H9 (cell line): ENCODE measurements at regions not wholly inside any gene's neighbourhood (a gene's known extent, or its start where the extent isn't known, plus 50 kb on each side); places are given as distances from the start of the nearest gene placed in this dataset.

Experiments used
- DNase-seq: peaks from one replicate; pipeline ENCODE4 v3.0.0-alpha.2; 2017
- H2AFZ ChIP-seq: one replicate; pipeline ENCODE4 v1.6.1; 2013; ENCODE audit warnings: mild to moderate bottlenecking, low read length, control low read depth, moderate library complexity
- H2AK5ac ChIP-seq: 2 replicates; pipeline ENCODE4 v1.6.1; 2013; ENCODE audit warnings: low read length, control low read depth, mixed read lengths; ENCODE audit not compliant: insufficient read length
- H2BK120ac ChIP-seq: one replicate; pipeline ENCODE4 v1.6.1; 2013; ENCODE audit warnings: low read depth, mild to moderate bottlenecking, low read length, control low read depth, inconsistent platforms; ENCODE audit not compliant: poor library complexity, severe bottlenecking
- H2BK12ac ChIP-seq: 2 replicates; pipeline ENCODE4 v1.6.1; 2013; ENCODE audit warnings: low read length, control low read depth, mixed read lengths, low read depth; ENCODE audit not compliant: insufficient read length
- H2BK15ac ChIP-seq: 2 replicates; pipeline ENCODE4 v1.6.1; 2013; ENCODE audit warnings: low read depth, low read length, control low read depth
- H2BK20ac ChIP-seq: one replicate; pipeline ENCODE4 v1.6.1; 2013; ENCODE audit warnings: low read depth, mild to moderate bottlenecking, low read length, control low read depth, inconsistent platforms; ENCODE audit not compliant: poor library complexity, severe bottlenecking
- H2BK5ac ChIP-seq: 2 replicates; pipeline ENCODE4 v1.6.1; 2013; ENCODE audit warnings: low read length, control low read depth, mixed read lengths; ENCODE audit not compliant: insufficient read length
- H3K14ac ChIP-seq: 2 replicates; pipeline ENCODE4 v1.6.1; 2013; ENCODE audit warnings: low read length, control low read depth; ENCODE audit not compliant: insufficient read depth
- H3K18ac ChIP-seq: 2 replicates; pipeline ENCODE4 v1.6.1; 2013; ENCODE audit warnings: low read depth, mild to moderate bottlenecking, mixed read lengths, low read length, control low read depth; ENCODE audit not compliant: insufficient read length
- H3K23ac ChIP-seq: 2 replicates; pipeline ENCODE4 v1.6.1; 2013; ENCODE audit warnings: low read length, control low read depth, mixed read lengths, low read depth; ENCODE audit not compliant: insufficient read length
- H3K23me2 ChIP-seq: 2 replicates; pipeline ENCODE4 v1.6.1; 2013; ENCODE audit warnings: low read depth, mild to moderate bottlenecking, mixed read lengths, low read length, control low read depth; ENCODE audit not compliant: insufficient read length, poor library complexity, severe bottlenecking
- H3K27ac ChIP-seq: 2 replicates; pipeline ENCODE4 v1.5.1; 2013; ENCODE audit warnings: low read length, control low read depth, mixed read lengths, low read depth; ENCODE audit not compliant: insufficient read length
- H3K27me3 ChIP-seq: 2 replicates; pipeline ENCODE4 v1.6.1; 2013; ENCODE audit warnings: low read length, control low read depth, inconsistent platforms; ENCODE audit not compliant: insufficient read depth
- H3K4ac ChIP-seq: 2 replicates; pipeline ENCODE4 v1.6.1; 2013; ENCODE audit warnings: low read depth, mild to moderate bottlenecking, control low read depth, inconsistent platforms, low read length, moderate library complexity
- H3K4me1 ChIP-seq: 2 replicates; pipeline ENCODE4 v1.6.1; 2013; ENCODE audit warnings: low read length, control low read depth, inconsistent platforms; ENCODE audit not compliant: insufficient read depth
- H3K4me2 ChIP-seq: 2 replicates; pipeline ENCODE4 v1.6.1; 2013; ENCODE audit warnings: low read length, control low read depth, mixed read lengths; ENCODE audit not compliant: insufficient read length, insufficient read depth
- H3K56ac ChIP-seq: 2 replicates; pipeline ENCODE4 v1.6.1; 2013; ENCODE audit warnings: low read depth, mild to moderate bottlenecking, mixed read lengths, low read length, control low read depth; ENCODE audit not compliant: insufficient read length
- H3K79me1 ChIP-seq: 2 replicates; pipeline ENCODE4 v1.6.1; 2013; ENCODE audit warnings: low read depth, mild to moderate bottlenecking, moderate library complexity, low read length, control low read depth, inconsistent platforms; ENCODE audit not compliant: insufficient read depth, poor library complexity, severe bottlenecking
- H3K79me2 ChIP-seq: 2 replicates; pipeline ENCODE4 v1.6.1; 2013; ENCODE audit warnings: low read length, control low read depth, inconsistent platforms; ENCODE audit not compliant: insufficient read depth
- H3K9ac ChIP-seq: 2 replicates; pipeline ENCODE4 v1.6.1; 2013; ENCODE audit warnings: low read length, control low read depth, mixed read lengths; ENCODE audit not compliant: insufficient read length; ENCODE audit errors: extremely low read depth
- H3K9me3 ChIP-seq: one replicate; pipeline ENCODE4 v1.6.1; 2013; ENCODE audit warnings: low read depth, low read length, inconsistent platforms; ENCODE audit not compliant: control insufficient read depth
- H3T11ph ChIP-seq: one replicate; pipeline ENCODE4 v1.6.1; 2013; ENCODE audit warnings: mild to moderate bottlenecking, low read length, control low read depth, inconsistent platforms
- H4K20me1 ChIP-seq: one replicate; pipeline ENCODE4 v1.6.1; 2013; ENCODE audit not compliant: control insufficient read depth, insufficient read length, insufficient read depth
- H4K5ac ChIP-seq: 2 replicates; pipeline ENCODE4 v1.6.1; 2013; ENCODE audit warnings: low read depth, mild to moderate bottlenecking, mixed read lengths, low read length, control low read depth; ENCODE audit not compliant: insufficient read length
- H4K8ac ChIP-seq: replicated peaks from 2 replicates; pipeline ENCODE4 v1.6.1; 2013; ENCODE audit warnings: low read length, control low read depth, mixed read lengths, low read depth; ENCODE audit not compliant: insufficient read length
- H4K91ac ChIP-seq: 2 replicates; pipeline ENCODE4 v1.6.1; 2013; ENCODE audit warnings: low read depth, mild to moderate bottlenecking, moderate library complexity, mixed read lengths, low read length, control low read depth; ENCODE audit not compliant: insufficient read length
- H3K27ac Mint-ChIP-seq, 3 experiments: 2 replicates in 2 of 3; 3 replicates in 1 of 3; pipeline ENCODE4 v1.8.0; 2020 to 2021; ENCODE audit warnings: mixed read lengths in 3 of 3, mild to moderate bottlenecking in 1 of 3, moderate library complexity in 1 of 3
- H3K27me3 Mint-ChIP-seq: 2 replicates; pipeline ENCODE4 v1.8.0; 2021; ENCODE audit warnings: low read depth, mild to moderate bottlenecking, moderate library complexity, mixed read lengths
- H3K36me3 Mint-ChIP-seq, 3 experiments: 2 replicates in 2 of 3; 3 replicates in 1 of 3; pipeline ENCODE4 v1.8.0; 2020 to 2021; ENCODE audit warnings: low read depth in 3 of 3, mixed read lengths in 3 of 3; ENCODE audit not compliant: insufficient read depth in 1 of 3
- H3K4me1 Mint-ChIP-seq, 2 experiments: 2 replicates each; pipeline ENCODE4 v1.8.0; 2020; ENCODE audit warnings: mixed read lengths in 2 of 2
- H3K4me3 Mint-ChIP-seq, 2 experiments: 2 replicates in 1 of 2; 3 replicates in 1 of 2; pipeline ENCODE4 v1.8.0; 2020 to 2021; ENCODE audit warnings: mild to moderate bottlenecking in 2 of 2, mixed read lengths in 2 of 2, moderate library complexity in 1 of 2
- H3K9me3 Mint-ChIP-seq, 2 experiments: 2 replicates in 1 of 2; 3 replicates in 1 of 2; pipeline ENCODE4 v1.8.0; 2020; ENCODE audit warnings: mild to moderate bottlenecking in 2 of 2, mixed read lengths in 2 of 2, moderate library complexity in 1 of 2
- WGBS: extraction: QIAGEN DNeasy Blood & Tissue Kit; methylation state at CpG from one replicate; pipeline ENCODE4 v1.1.7; 2013; ENCODE audit warnings: missing lambda C conversion rate, low lambda C conversion rate, mixed read lengths; ENCODE audit not compliant: insufficient read length; ENCODE audit errors: extremely low coverage; 5-methylcytosine and 5-hydroxymethylcytosine counted together
- TF ChIP-seq, protein P1 (sequence below): fragments of 200-600 bp; sonication (generic); conservative IDR thresholded peaks from 3 replicates; pipeline ENCODE4 v1.8.0; 2021; ENCODE audit warnings: antibody characterized with exemption, mild to moderate bottlenecking

DNA sequence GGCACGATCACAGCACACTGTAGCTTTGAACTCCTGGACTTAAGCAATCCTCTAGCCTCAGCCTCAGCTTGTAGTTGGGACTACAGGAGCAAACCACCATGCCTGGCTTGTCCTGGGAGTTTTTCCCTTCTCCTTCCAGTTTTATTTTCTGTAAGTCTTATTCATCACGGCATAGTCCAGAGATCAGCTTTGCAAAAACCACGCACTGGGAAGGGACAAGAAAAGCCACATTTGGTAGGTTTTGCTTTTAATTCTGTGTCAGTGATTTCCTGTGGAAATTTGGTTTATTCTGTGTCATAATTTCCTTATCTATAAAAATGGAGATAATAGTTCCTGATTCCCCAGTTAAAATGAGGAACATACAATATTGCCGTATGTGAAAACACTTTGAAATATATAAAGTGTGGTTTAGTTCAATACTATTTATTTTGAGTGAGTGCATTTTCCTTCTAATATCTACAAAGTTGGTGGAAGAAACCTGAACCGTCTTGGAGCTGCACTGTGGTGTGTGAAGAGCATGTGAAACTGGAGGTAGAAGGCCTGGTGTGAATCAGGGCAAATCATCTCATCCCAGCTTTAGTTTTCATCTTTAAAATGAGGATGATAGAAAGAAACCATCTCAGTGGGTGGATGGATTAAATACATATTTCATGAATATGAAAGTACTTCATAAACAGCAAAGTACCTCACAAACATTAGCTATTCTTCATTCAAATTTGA lies 92.8 kb upstream of the ELL2 start:
- no peak overlapping the region for H2BK120ac ChIP-seq
- no peaks in the 10 kb centered on the region for H4K20me1 ChIP-seq
- no CpG with 5 or more reads among the region's 5 CpGs for WGBS

More for the DNA sequence above, 92.8 kb upstream of the ELL2 start:
- H3K79me2 ChIP-seq: no peaks in the 10 kb centered on the region
- H3K4me1 Mint-ChIP-seq: peaks cover 11 to 12% of the 10 kb centered on the region in 2 experiments
- H4K91ac ChIP-seq: no peak overlapping the region
- H2BK15ac ChIP-seq: no peak overlapping the region
- no peak overlapping the region for H3K27ac Mint-ChIP-seq
- H3K18ac ChIP-seq: no peak overlapping the region
- H3K4me2 ChIP-seq: no peak overlapping the region
- H2AK5ac ChIP-seq: no peak overlapping the region
- H2BK20ac ChIP-seq: no peak overlapping the region
- no peak overlapping the region for H3K4me3 Mint-ChIP-seq
- DNase-seq: no peak
- H4K8ac ChIP-seq: no peak overlapping the region
- no peaks in the 10 kb centered on the region for H3K79me1 ChIP-seq
- no peaks in the 10 kb centered on the region for H3K9me3 Mint-ChIP-seq
- no peaks in the 10 kb centered on the region for H3K27me3 Mint-ChIP-seq
- H3K27ac ChIP-seq: no peak overlapping the region
- H2AFZ ChIP-seq: no peak overlapping the region
- no peak overlapping the region for H3K23ac ChIP-seq
- H3K56ac ChIP-seq: no peak overlapping the region
- H3K36me3 Mint-ChIP-seq: 0 out of 7 replicates have a peak, but pooled peaks cover 0 to 6% (median 0%) of the 10 kb centered on the region in 3 experiments
- no peak overlapping the region for H3K9ac ChIP-seq
- H2BK5ac ChIP-seq: no peak overlapping the region
- no peaks in the 10 kb centered on the region for H3K9me3 ChIP-seq
- H3K27me3 ChIP-seq: no peaks in the 10 kb centered on the region
- no peak overlapping the region for H3K4ac ChIP-seq
- TF ChIP-seq, protein P1, sequence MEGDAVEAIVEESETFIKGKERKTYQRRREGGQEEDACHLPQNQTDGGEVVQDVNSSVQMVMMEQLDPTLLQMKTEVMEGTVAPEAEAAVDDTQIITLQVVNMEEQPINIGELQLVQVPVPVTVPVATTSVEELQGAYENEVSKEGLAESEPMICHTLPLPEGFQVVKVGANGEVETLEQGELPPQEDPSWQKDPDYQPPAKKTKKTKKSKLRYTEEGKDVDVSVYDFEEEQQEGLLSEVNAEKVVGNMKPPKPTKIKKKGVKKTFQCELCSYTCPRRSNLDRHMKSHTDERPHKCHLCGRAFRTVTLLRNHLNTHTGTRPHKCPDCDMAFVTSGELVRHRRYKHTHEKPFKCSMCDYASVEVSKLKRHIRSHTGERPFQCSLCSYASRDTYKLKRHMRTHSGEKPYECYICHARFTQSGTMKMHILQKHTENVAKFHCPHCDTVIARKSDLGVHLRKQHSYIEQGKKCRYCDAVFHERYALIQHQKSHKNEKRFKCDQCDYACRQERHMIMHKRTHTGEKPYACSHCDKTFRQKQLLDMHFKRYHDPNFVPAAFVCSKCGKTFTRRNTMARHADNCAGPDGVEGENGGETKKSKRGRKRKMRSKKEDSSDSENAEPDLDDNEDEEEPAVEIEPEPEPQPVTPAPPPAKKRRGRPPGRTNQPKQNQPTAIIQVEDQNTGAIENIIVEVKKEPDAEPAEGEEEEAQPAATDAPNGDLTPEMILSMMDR: no peak
- no peak overlapping the region for H2BK12ac ChIP-seq
- H3K4me1 ChIP-seq: no peaks in the 10 kb centered on the region
- H4K5ac ChIP-seq: no peak overlapping the region
- no peak overlapping the region for H3T11ph ChIP-seq
- H3K14ac ChIP-seq: no peak overlapping the region
- no peaks in the 10 kb centered on the region for H3K23me2 ChIP-seq
